ENCODE measurements at regions not wholly inside any gene's neighbourhood (a gene's known extent, or its start where the extent isn't known, plus 50 kb on each side); places are given as distances from the start of the nearest gene placed in this dataset.
A peak's percentile ranks its signal among the peaks of the same experiment; 100 is the strongest.

- no peak for DNase-seq
Observed at GRCh38 chr17:77421630-77421972, 280.8 kb downstream of the SEC14L1 start.

GRCh38 chr17:77422104-77422747 is 281.5 kb downstream of the SEC14L1 start:
- no peak for DNase-seq

GRCh38 chr17:77422748-77423113 is 282.0 kb downstream of the SEC14L1 start:
- DNase-seq: no peak

GRCh38 chr17:77423589-77424451 is 283.1 kb downstream of the SEC14L1 start:
- DNase-seq: no peak

- no peak for DNase-seq
Observed at GRCh38 chr17:77424585-77425344, 284.0 kb downstream of the SEC14L1 start.

GRCh38 chr17:77425348-77425747 is 284.6 kb downstream of the SEC14L1 start:
- no peak for DNase-seq

GRCh38 chr17:77425791-77426641 is 285.2 kb downstream of the SEC14L1 start:
- no peak for DNase-seq

GRCh38 chr17:77426676-77427386 is 286.1 kb downstream of the SEC14L1 start:
- DNase-seq: no peak

GRCh38 chr17:77427391-77427991 is 286.7 kb downstream of the SEC14L1 start:
- DNase-seq: no peak

- no peak for DNase-seq
Observed at GRCh38 chr17:77428020-77428748, 287.4 kb downstream of the SEC14L1 start.

GRCh38 chr17:77428749-77429368 is 288.1 kb downstream of the SEC14L1 start:
- DNase-seq: no peak

GRCh38 chr17:77429369-77429968 is 288.7 kb downstream of the SEC14L1 start:
- DNase-seq: no peak

- peak; percentile 84 for DNase-seq
Observed at GRCh38 chr17:77429969-77430752, 289.4 kb downstream of the SEC14L1 start.

- DNase-seq: no peak
Observed at GRCh38 chr17:77432034-77432661, 291.4 kb downstream of the SEC14L1 start.

- DNase-seq: no peak
Observed at GRCh38 chr17:77432742-77433141, 292.0 kb downstream of the SEC14L1 start.

GRCh38 chr17:77433385-77434135 is 292.8 kb downstream of the SEC14L1 start:
- DNase-seq: peak; percentile 40

GRCh38 chr17:77434136-77435114 is 293.7 kb downstream of the SEC14L1 start:
- no peak for DNase-seq

Measured in CD4-positive, alpha-beta T cell treated with Interleukin-21 for 1 hour (primary cell).